DOHH2 (cell line): ENCODE measurements at regions not wholly inside any gene's neighbourhood (a gene's known extent, or its start where the extent isn't known, plus 50 kb on each side); places are given as distances from the start of the nearest gene placed in this dataset.

Experiments used
- CTCF ChIP-seq: fragments of 200-600 bp; sonication (generic); IDR thresholded peaks from one replicate; pipeline ENCODE4 v1.5.1; 2014; ENCODE audit warnings: antibody characterized with exemption, mild to moderate bottlenecking, low read depth, low read length; ENCODE audit not compliant: poor library complexity, severe bottlenecking
- EZH2phosphoT487 ChIP-seq: fragments of 200-600 bp; sonication (generic); IDR thresholded peaks from 2 replicates; pipeline ENCODE4 v1.6.1; 2017; ENCODE audit warnings: borderline replicate concordance, mild to moderate bottlenecking, antibody characterized with exemption, low read length, moderate library complexity, mixed read lengths

- no peak for TF ChIP-seq CTCF
- no peak for TF ChIP-seq EZH2phosphoT487
Observed at GRCh38 chr20:4593149-4593525, 93.1 kb upstream of the PRNP start.
